Fibroblast of lung (primary cell): ENCODE measurements at regions not wholly inside any gene's neighbourhood (a gene's known extent, or its start where the extent isn't known, plus 50 kb on each side); places are given as distances from the start of the nearest gene placed in this dataset.

Source experiments
- CTCF ChIP-seq, 2 donors: IDR thresholded peaks in 1 of 2; conservative IDR thresholded peaks in 1 of 2; 1 replicate in 1 of 2; 2 replicates in 1 of 2; pipeline ENCODE4 v1.5.1; 2011 to 2012; ENCODE audit warnings: low read length in 2 of 2, control low read depth in 1 of 2, inconsistent platforms in 1 of 2, low read depth in 1 of 2, mild to moderate bottlenecking in 1 of 2
- EZH2 ChIP-seq: IDR thresholded peaks from 2 replicates; pipeline ENCODE4 v1.5.1; 2012; ENCODE audit warnings: low read length, control low read depth, mild to moderate bottlenecking; ENCODE audit errors: missing control alignments

- TF ChIP-seq CTCF (conservative IDR thresholded peaks at IDR 0.05 in 1 of 2, IDR thresholded peaks at IDR 0.05 in 1 of 2; ENCODE audit: low read depth in 1 of 2, low read length in 2 of 2) (no peak), EZH2 (no peak)
Observed at GRCh38 chr12:97211416-97211930, 251.1 kb upstream of the RMST start.
